Neutrophil (primary cell): ENCODE measurements at regions not wholly inside any gene's neighbourhood (a gene's known extent, or its start where the extent isn't known, plus 50 kb on each side); places are given as distances from the start of the nearest gene placed in this dataset.
"Not testable (repeated sequence)": the region's sequence is repeated elsewhere in the genome, so short reads cannot be mapped to it uniquely, and the experiment has no call there.

Experiments used
- H3K27ac ChIP-seq: fragments of 200-600 bp; sonication (generic); 2 replicates; pipeline ENCODE4 v1.5.1; 2016; ENCODE audit warnings: mild to moderate bottlenecking, moderate library complexity
- H3K27me3 ChIP-seq: fragments of 200-600 bp; sonication (generic); 2 replicates; pipeline ENCODE4 v1.6.0; 2016; ENCODE audit warnings: mild to moderate bottlenecking
- H3K36me3 ChIP-seq: fragments of 200-600 bp; sonication (generic); 2 replicates; pipeline ENCODE4 v1.5.1; 2017
- H3K4me1 ChIP-seq, 2 experiments: fragments of 200-600 bp in 1 of 2; sonication (generic) in 1 of 2; 1 replicate in 1 of 2; 2 replicates in 1 of 2; pipeline versions ENCODE4 v1.5.1 to v1.6.1; 2013 to 2016; ENCODE audit warnings: low read depth in 1 of 2, low read length in 1 of 2, mild to moderate bottlenecking in 1 of 2, moderate library complexity in 1 of 2; ENCODE audit not compliant: control insufficient read depth in 1 of 2, insufficient read depth in 1 of 2
- H3K4me3 ChIP-seq, 2 experiments: fragments of 200-600 bp in 1 of 2; sonication (generic) in 1 of 2; 1 replicate in 1 of 2; 2 replicates in 1 of 2; pipeline ENCODE4 v1.5.1; 2013 to 2016; ENCODE audit warnings: low read depth in 1 of 2, low read length in 1 of 2, mild to moderate bottlenecking in 1 of 2, moderate library complexity in 1 of 2
- H3K9me3 ChIP-seq: fragments of 200-600 bp; sonication (generic); 2 replicates; pipeline ENCODE4 v1.5.1; 2016
- CTCF ChIP-seq: fragments of 200-600 bp; sonication (generic); IDR thresholded peaks from 2 replicates; pipeline ENCODE4 v1.5.1; 2016; ENCODE audit warnings: antibody characterized with exemption

GRCh38 chr16:29107299-29107698, 122.4 kb downstream of the LAT start:
- Histone ChIP-seq H3K4me1 (peaks cover 11% of the 10 kb centered on the region in 2 experiments), H3K9me3 (no peaks in the 10 kb centered on the region), H3K4me3 (no peak overlapping the region), H3K27me3 (no peaks in the 10 kb centered on the region), H3K36me3 (peaks cover 51% of the 10 kb centered on the region), H3K27ac (no peak overlapping the region)
- TF ChIP-seq CTCF, result no peak

- H3K4me3 ChIP-seq, H3K9me3 ChIP-seq, H3K27ac ChIP-seq, H3K27me3 ChIP-seq: not testable (repeated sequence)
- peaks cover 11% of the 10 kb centered on the region in 2 experiments for H3K4me1 ChIP-seq
- H3K36me3 ChIP-seq, result peaks cover 53% of the 10 kb centered on the region
These were observed 121.5 kb downstream of the LAT start for GRCh38 chr16:29106259-29106908.

GRCh38 chr16:29104600-29104999, 119.7 kb downstream of the LAT start:
- H3K27ac ChIP-seq, H3K27me3 ChIP-seq, H3K4me3 ChIP-seq, H3K9me3 ChIP-seq: not testable (repeated sequence)
- H3K4me1 ChIP-seq, result peaks cover 11% of the 10 kb centered on the region in 2 experiments
- H3K36me3 ChIP-seq, result peaks cover 42% of the 10 kb centered on the region

GRCh38 chr16:29097965-29098364, 113.1 kb downstream of the LAT start:
- H3K4me1 ChIP-seq, H3K27ac ChIP-seq, H3K27me3 ChIP-seq, H3K9me3 ChIP-seq, H3K4me3 ChIP-seq: not testable (repeated sequence)
- peaks cover 21% of the 10 kb centered on the region for H3K36me3 ChIP-seq

GRCh38 chr16:29094729-29095624, 110.1 kb downstream of the LAT start:
- H3K4me1 ChIP-seq, H3K9me3 ChIP-seq, H3K4me3 ChIP-seq, H3K27me3 ChIP-seq, H3K27ac ChIP-seq: not testable (repeated sequence)
- TF ChIP-seq CTCF, result peak; percentile 24
- H3K36me3 ChIP-seq, result peaks cover 13% of the 10 kb centered on the region

- not testable (repeated sequence) for H3K27ac ChIP-seq, H3K9me3 ChIP-seq, H3K27me3 ChIP-seq, H3K4me1 ChIP-seq, H3K36me3 ChIP-seq, H3K4me3 ChIP-seq
These were observed 109.5 kb downstream of the LAT start for GRCh38 chr16:29094325-29094724.

GRCh38 chr16:29089679-29090078, 104.8 kb downstream of the LAT start:
- H3K4me3 ChIP-seq, H3K4me1 ChIP-seq, H3K27ac ChIP-seq, H3K27me3 ChIP-seq, H3K9me3 ChIP-seq: not testable (repeated sequence)
- peaks cover 16% of the 10 kb centered on the region for H3K36me3 ChIP-seq

GRCh38 chr16:29087673-29088072, 102.8 kb downstream of the LAT start:
- H3K9me3 ChIP-seq, H3K4me3 ChIP-seq, H3K4me1 ChIP-seq, H3K27ac ChIP-seq, H3K27me3 ChIP-seq: not testable (repeated sequence)
- H3K36me3 ChIP-seq, result peaks cover 16% of the 10 kb centered on the region

GRCh38 chr16:29081829-29082639, 97.2 kb downstream of the LAT start:
- H3K36me3 ChIP-seq, H3K4me1 ChIP-seq, H3K9me3 ChIP-seq, H3K27me3 ChIP-seq, H3K27ac ChIP-seq: not testable (repeated sequence)
- H3K4me3 ChIP-seq, result peak overlapping the region; percentile 50 to 52

GRCh38 chr16:29074554-29075402, 89.9 kb downstream of the LAT start:
- not testable (repeated sequence) for H3K36me3 ChIP-seq
- peak overlapping the region; percentile 82 for H3K27ac ChIP-seq

More at GRCh38 chr16:29074554-29075402, 89.9 kb downstream of the LAT start:
- not testable (repeated sequence) for H3K9me3 ChIP-seq, H3K27me3 ChIP-seq
- Histone ChIP-seq H3K4me3 (peak overlapping the region; percentile 56 to 65), H3K4me1 (peaks cover 12 to 20% of the 10 kb centered on the region in 2 experiments)
